ENCODE measurements at regions not wholly inside any gene's neighbourhood (a gene's known extent, or its start where the extent isn't known, plus 50 kb on each side); places are given as distances from the start of the nearest gene placed in this dataset.

DNA sequence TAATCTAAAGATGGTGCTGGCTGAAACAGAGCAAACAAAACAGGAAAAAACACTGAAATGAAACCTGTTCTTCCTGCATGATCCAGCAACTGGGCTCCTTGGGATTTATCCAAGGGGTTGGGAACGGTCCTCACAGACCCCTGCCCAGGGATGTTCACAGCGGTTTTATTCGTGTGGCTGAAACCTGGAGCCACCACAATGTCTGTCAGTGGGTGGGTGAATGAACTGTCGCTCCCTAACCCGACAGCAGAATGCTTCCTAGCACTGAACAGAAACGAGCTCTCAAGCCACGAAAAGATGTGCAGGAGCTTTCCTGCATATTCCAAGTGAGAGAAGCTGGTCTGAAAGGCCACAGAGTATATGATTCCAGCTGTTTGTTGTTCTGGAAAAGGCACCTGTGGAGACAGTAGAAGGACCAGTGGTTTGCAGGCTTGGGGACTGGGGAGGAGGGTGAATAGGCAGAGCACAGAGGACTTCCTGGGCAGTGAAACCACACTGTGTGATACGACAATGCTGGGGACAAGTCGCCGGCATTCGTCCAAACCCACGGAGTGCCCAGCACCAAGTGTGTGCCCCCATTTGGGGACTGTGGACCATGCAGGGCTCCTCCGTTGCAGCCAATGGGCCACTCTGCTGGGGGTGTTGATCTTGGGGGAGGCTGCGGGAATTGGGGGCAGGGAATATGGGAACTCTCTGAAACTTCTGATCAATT is 73.9 kb downstream of the TEX29 start:
- no peaks in the 10 kb centered on the region for H3K27me3 Mint-ChIP-seq
- DNase-seq = no peak
- H3K27ac Mint-ChIP-seq = no peak overlapping the region

DNA sequence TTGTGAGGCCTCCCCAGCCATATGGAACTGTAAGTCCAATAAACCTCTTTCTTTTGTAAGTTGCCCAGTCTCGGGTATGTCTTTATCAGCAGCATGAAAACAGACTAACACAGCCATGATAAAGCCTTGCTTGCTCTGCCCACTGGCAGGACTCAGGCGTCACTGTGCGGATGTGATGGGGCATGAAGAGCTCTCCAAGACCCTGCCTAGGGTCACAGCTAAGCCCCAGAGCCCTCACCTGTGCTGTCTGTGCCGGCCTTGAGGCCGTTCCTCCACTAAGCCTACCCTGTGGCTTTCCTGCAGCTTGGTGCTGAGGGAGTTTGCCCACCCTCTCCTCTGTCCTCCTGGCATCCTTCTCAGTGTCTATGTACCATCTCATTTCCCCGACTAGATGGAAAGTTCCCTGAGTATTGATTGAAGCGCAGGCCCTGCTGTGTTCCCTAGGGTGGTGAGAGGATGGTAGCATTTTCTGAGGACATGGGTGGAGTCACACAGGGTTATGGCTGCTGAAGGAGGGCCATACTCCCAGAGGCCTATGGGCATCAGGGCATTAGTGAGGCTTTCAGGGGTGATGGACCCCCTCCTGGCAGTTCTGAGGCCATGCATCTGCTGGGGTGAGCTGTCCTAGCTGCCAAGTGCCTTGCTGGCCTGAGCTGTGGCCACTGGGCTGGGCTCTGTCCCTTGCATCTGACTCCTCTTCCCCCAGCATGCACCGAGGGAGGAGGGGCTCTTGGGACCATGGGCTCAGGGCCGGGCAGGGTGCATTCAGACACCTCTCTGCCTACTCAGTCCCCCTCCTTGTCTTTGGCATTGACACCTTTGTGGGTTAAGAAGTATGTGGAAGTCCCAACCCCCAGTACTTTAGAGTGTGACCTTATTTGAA is 75.3 kb downstream of the TEX29 start:
- no peak overlapping the region for H3K4me3 Mint-ChIP-seq
- no peaks in the 10 kb centered on the region for H3K27me3 Mint-ChIP-seq
- no peak for ATAC-seq
- H3K27ac Mint-ChIP-seq = no peak overlapping the region
- H3K4me1 Mint-ChIP-seq = no peaks in the 10 kb centered on the region
- H3K9me3 Mint-ChIP-seq = no peaks in the 10 kb centered on the region
- DNase-seq = no peak
- H3K36me3 Mint-ChIP-seq (ENCODE audit: low read depth) = no peaks in the 10 kb centered on the region

More for the DNA sequence above, 73.9 kb downstream of the TEX29 start:
- H3K4me1 Mint-ChIP-seq = no peaks in the 10 kb centered on the region
- H3K9me3 Mint-ChIP-seq = no peaks in the 10 kb centered on the region
- H3K36me3 Mint-ChIP-seq (ENCODE audit: low read depth) = no peaks in the 10 kb centered on the region
- no peak for ATAC-seq
- H3K4me3 Mint-ChIP-seq = no peak overlapping the region

GRCh38 chr13:111396457-111396856 is 76.0 kb downstream of the TEX29 start:
- Mint-ChIP-seq H3K9me3 (no peaks in the 10 kb centered on the region), H3K36me3 (ENCODE audit: low read depth) (no peaks in the 10 kb centered on the region), H3K27me3 (no peaks in the 10 kb centered on the region), H3K4me1 (no peaks in the 10 kb centered on the region), H3K27ac (no peak overlapping the region), H3K4me3 (no peak overlapping the region)
- no peak for ATAC-seq
- no peak for DNase-seq

GRCh38 chr13:111397202-111397880 is 76.9 kb downstream of the TEX29 start:
- Mint-ChIP-seq H3K9me3 (no peaks in the 10 kb centered on the region), H3K4me3 (no peak overlapping the region), H3K4me1 (no peaks in the 10 kb centered on the region), H3K27me3 (no peaks in the 10 kb centered on the region), H3K27ac (no peak overlapping the region), H3K36me3 (ENCODE audit: low read depth) (no peaks in the 10 kb centered on the region)
- ATAC-seq = no peak
- DNase-seq = no peak

DNA sequence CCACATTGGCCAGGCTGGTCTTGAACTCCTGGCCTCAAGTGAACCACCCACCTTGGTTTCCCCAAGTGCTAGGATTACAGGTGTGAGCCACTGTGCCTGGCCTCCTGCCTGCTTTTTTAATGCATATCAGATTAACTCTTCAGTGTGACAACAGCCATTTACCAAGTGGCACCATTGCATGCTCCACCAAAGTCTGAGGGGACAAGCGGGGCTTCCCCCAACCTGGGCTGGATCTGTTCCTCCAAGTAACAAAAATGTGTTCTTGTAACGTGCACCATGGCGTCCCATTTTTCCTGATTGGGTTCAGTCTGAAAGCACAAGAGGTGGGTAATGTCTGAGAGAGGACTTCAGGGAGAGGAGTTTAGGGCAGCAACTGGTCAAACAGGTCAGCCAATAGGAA is 77.8 kb downstream of the TEX29 start:
- Mint-ChIP-seq H3K27me3 (no peaks in the 10 kb centered on the region), H3K4me1 (no peaks in the 10 kb centered on the region), H3K27ac (no peak overlapping the region), H3K4me3 (no peak overlapping the region), H3K9me3 (no peaks in the 10 kb centered on the region), H3K36me3 (ENCODE audit: low read depth) (no peaks in the 10 kb centered on the region)
- DNase-seq = no peak
- no peak for ATAC-seq

- H3K27ac Mint-ChIP-seq = no peak overlapping the region
- H3K4me1 Mint-ChIP-seq = no peaks in the 10 kb centered on the region
- no peak for DNase-seq
- no peak for ATAC-seq
- H3K27me3 Mint-ChIP-seq = no peaks in the 10 kb centered on the region
- no peaks in the 10 kb centered on the region for H3K9me3 Mint-ChIP-seq
- no peak overlapping the region for H3K4me3 Mint-ChIP-seq
- no peaks in the 10 kb centered on the region for H3K36me3 Mint-ChIP-seq (ENCODE audit: low read depth)
These were observed 78.4 kb downstream of the TEX29 start for GRCh38 chr13:111398715-111399299.

DNA sequence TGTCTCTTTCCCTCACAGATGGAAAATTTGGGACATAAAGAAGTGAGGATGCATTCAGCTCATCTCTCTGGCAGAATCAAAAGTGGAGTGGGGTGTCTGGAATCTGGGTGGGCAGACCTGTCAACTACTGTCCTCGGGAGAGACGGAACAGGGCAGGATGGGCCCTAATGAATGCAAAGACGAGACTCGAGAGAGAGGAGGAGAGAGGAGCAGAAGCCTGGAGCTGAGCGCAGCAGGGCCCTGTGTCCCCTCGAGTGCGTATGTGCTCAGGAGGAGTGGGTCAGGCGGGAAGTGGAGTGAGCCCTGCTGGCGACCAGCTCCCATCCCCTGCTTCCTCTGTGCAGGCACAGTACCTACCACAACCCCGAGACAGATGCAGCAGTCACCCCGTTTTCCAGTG is 78.9 kb downstream of the TEX29 start:
- DNase-seq (no peak), ATAC-seq (no peak)
- no peaks in the 10 kb centered on the region for H3K4me1 Mint-ChIP-seq
- no peak overlapping the region for H3K4me3 Mint-ChIP-seq
- H3K9me3 Mint-ChIP-seq = no peaks in the 10 kb centered on the region
- H3K36me3 Mint-ChIP-seq (ENCODE audit: low read depth) = no peaks in the 10 kb centered on the region
- no peaks in the 10 kb centered on the region for H3K27me3 Mint-ChIP-seq
- no peak overlapping the region for H3K27ac Mint-ChIP-seq

DNA sequence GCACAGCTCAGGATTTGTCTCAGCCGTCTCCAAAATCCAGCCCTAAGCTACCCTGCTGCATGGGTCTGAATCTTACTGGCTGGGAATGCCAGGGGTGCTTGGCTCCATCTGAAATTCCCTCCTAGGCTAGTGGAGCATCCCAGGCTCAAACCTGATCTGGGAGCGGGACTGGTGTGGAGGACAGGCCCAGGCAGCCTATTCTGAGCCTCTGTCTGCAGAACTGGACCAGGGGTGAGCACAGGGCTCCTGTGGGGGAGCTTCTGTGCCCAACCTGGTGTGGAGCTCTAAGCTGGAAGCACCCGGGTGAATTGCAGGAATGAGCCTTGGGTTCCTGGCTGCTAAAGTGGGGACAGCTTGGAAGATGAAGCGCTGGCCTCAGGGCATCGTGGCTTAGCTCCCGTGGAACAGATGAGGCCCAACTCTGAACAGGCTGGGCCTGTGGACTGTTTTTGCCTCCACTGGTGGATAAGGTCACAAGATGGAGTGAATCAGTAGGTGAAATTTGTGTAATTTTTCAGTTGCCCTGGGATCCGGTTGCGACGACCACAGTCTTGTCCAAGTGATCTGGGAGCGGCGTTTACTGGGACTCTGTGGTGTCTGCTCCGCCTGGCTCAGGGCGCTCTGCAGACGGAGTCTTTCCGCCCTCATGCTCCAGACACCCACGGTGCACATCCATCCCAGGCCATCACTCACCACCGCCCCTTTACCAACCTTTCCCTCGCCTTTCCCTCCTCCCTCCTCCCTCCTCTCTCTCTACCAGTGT is 79.5 kb downstream of the TEX29 start:
- Mint-ChIP-seq H3K4me1 (no peaks in the 10 kb centered on the region), H3K4me3 (no peak overlapping the region), H3K9me3 (no peaks in the 10 kb centered on the region), H3K27ac (no peak overlapping the region), H3K36me3 (ENCODE audit: low read depth) (no peaks in the 10 kb centered on the region), H3K27me3 (no peaks in the 10 kb centered on the region)
- no peak for ATAC-seq
- DNase-seq = no peak

DNA sequence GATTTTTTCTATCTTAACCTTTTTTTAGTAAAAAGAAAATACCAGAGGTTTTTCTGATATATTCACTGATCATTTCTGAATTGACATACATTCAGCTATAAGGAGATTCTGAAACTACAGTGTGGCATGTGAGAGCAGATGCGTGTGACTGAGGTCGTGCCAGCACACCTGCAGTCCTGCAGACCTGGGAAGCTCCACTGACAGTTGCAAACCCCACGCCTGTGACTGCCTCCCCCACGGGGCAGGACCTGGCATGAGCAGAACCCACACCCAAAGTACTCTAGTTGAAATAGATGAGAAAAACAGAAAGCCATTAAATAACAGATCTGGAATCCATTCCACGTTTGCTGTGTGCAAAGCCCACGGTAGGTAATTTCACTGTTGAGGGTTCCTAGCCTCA is 80.7 kb downstream of the TEX29 start:
- Mint-ChIP-seq H3K27ac (no peak overlapping the region), H3K9me3 (no peaks in the 10 kb centered on the region), H3K36me3 (ENCODE audit: low read depth) (no peaks in the 10 kb centered on the region), H3K27me3 (no peaks in the 10 kb centered on the region), H3K4me1 (no peaks in the 10 kb centered on the region), H3K4me3 (no peak overlapping the region)
- no peak for DNase-seq
- ATAC-seq = no peak

GRCh38 chr13:111401755-111402154 is 81.3 kb downstream of the TEX29 start:
- H3K36me3 Mint-ChIP-seq (ENCODE audit: low read depth) = no peaks in the 10 kb centered on the region
- no peaks in the 10 kb centered on the region for H3K9me3 Mint-ChIP-seq
- ATAC-seq = no peak

DNA sequence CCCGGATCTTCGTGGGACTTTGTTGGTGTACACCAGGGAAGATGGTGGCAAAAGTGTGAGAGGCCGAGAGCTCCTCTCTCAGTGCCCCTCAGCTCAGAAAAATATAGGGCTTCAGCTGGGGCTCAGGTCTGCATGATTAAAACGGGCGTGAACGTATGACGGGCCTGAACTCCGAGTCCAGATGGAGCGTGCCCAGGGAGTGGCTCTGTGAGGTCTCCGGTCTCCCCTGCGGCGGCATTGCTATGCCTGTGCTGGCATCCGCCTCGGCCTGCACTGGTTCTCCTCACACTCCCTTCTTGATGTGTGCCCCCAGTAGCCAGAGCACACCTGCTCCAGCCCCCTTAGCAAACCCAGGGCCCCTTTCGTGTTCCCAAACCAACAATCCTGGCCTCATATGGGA is 82.0 kb downstream of the TEX29 start:
- H3K27me3 Mint-ChIP-seq = no peaks in the 10 kb centered on the region

More at GRCh38 chr13:111401755-111402154, 81.3 kb downstream of the TEX29 start:
- Mint-ChIP-seq H3K4me3 (no peak overlapping the region), H3K27ac (no peak overlapping the region), H3K4me1 (no peaks in the 10 kb centered on the region), H3K27me3 (no peaks in the 10 kb centered on the region)
- no peak for DNase-seq

GRCh38 chr13:111403266-111403665 is 82.8 kb downstream of the TEX29 start:
- H3K9me3 Mint-ChIP-seq = no peaks in the 10 kb centered on the region
- no peaks in the 10 kb centered on the region for H3K27me3 Mint-ChIP-seq
- ATAC-seq = no peak
- no peak overlapping the region for H3K4me3 Mint-ChIP-seq
- no peaks in the 10 kb centered on the region for H3K36me3 Mint-ChIP-seq (ENCODE audit: low read depth)
- H3K27ac Mint-ChIP-seq = no peak overlapping the region
- DNase-seq = no peak
- no peaks in the 10 kb centered on the region for H3K4me1 Mint-ChIP-seq

More for the DNA sequence above, 82.0 kb downstream of the TEX29 start:
- no peaks in the 10 kb centered on the region for H3K9me3 Mint-ChIP-seq
- H3K4me3 Mint-ChIP-seq = no peak overlapping the region
- DNase-seq (no peak), ATAC-seq (no peak)
- H3K36me3 Mint-ChIP-seq (ENCODE audit: low read depth) = no peaks in the 10 kb centered on the region
- no peak overlapping the region for H3K27ac Mint-ChIP-seq
- no peaks in the 10 kb centered on the region for H3K4me1 Mint-ChIP-seq

DNA sequence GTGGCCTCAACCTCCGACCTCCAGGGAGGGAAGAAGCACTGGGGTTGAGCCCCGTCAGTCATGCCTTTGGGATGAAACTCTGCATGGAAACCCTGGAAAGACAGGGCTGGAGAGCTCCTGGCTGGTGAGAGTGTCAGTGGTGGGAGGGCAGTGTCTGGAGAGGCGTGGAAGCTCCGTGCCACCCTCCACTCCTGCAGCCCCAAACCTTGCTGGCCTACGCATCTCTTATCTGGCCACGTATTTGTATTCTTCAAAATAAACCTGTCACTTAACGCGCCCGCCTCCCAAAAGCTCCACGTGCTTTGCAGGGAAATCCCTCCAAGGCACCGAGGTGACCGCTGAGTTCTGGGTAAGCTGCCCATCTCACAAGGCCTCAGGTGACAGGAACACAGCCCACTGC is 84.3 kb downstream of the TEX29 start:
- no peaks in the 10 kb centered on the region for H3K4me1 Mint-ChIP-seq
- DNase-seq (no peak), ATAC-seq (no peak)
- no peaks in the 10 kb centered on the region for H3K27me3 Mint-ChIP-seq
- no peaks in the 10 kb centered on the region for H3K9me3 Mint-ChIP-seq
- H3K27ac Mint-ChIP-seq = no peak overlapping the region
- no peak overlapping the region for H3K4me3 Mint-ChIP-seq
- no peaks in the 10 kb centered on the region for H3K36me3 Mint-ChIP-seq (ENCODE audit: low read depth)

DNA sequence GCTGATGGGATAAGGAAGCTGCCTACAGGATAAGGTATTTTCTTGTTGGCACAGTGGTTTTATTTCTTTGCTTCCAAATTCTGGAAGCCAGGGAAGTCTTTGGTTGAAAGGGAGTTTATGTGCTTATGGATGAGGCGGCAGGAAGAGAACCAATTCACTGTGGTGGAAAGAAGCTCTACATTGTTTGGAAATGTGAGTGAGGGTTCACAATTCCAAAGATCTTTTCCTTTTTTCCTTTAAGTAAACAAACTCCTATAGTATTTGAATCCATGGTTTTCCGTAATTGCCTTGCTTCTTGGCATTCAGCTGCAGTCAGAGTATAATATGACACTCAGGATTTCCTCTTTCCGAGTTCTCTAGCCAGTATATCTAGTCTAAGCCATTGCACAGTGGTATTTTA is 86.2 kb downstream of the TEX29 start:
- no peak for ATAC-seq
- Mint-ChIP-seq H3K36me3 (ENCODE audit: low read depth) (no peaks in the 10 kb centered on the region), H3K27ac (no peak overlapping the region), H3K4me1 (no peaks in the 10 kb centered on the region), H3K27me3 (peaks cover under 1% of the 10 kb centered on the region), H3K4me3 (no peak overlapping the region), H3K9me3 (no peaks in the 10 kb centered on the region)
- DNase-seq = no peak

Measured in activated naive CD8-positive, alpha-beta T cell treated with anti-CD3 and anti-CD28 coated beads, Interleukin-2, amount 50 U/mL, for 24 hours (primary cell).